K562 (cell line): ENCODE measurements at regions not wholly inside any gene's neighbourhood (a gene's known extent, or its start where the extent isn't known, plus 50 kb on each side); places are given as distances from the start of the nearest gene placed in this dataset.

ENCODE experiments used
- ATAC-seq: fragments of 200-7000 bp; cut with Tn5 transposase; 3 replicates; pipeline ENCODE4 v1.9.1; 2020; ENCODE audit warnings: moderate library complexity
- BruUV-seq: library from RNA; stranded (reverse); fragments of 400-500 nt; replicated peaks from 2 replicates; lab custom pipeline; 2021; lab: Mats Ljungman, UMichigan
- CTCF ChIA-PET: fragments of 300-600 bp; formaldehyde crosslinking; extraction: SDS; loops from one replicate; lab custom pipeline; 2021; ENCODE audit warnings: low intra/inter-chr PET ratio; lab: Yijun Ruan, JAX
- POLR2A ChIA-PET: fragments of 300-600, 350-650 bp; sonication (Branson Sonifier 250); formaldehyde crosslinking; extraction: SDS; loops from one replicate; lab custom pipeline; 2021; ENCODE audit warnings: antibody characterized with exemption, inconsistent platforms; lab: Yijun Ruan, JAX
- DNase-seq, 4 experiments: peaks; one replicate each; pipeline versions ENCODE4 v3.0.0 to v3.0.0-alpha.2; 2011 to 2018; ENCODE audit warnings: low spot score in 3 of 4, mixed read lengths in 3 of 4; ENCODE audit errors: extremely low read depth in 1 of 4
- FAIRE-seq: peaks from 2 replicates; lab custom pipeline; 2011; peaks lifted over from hg19 to GRCh38; lab: Jason Lieb, UNC
- H2AFZ ChIP-seq: 2 replicates; pipeline ENCODE4 v1.6.0; 2011; ENCODE audit warnings: low read depth, low read length, control low read depth, inconsistent platforms
- H3K27ac ChIP-seq: fragments of 200-600 bp; 3 replicates; pipeline ENCODE4 v1.8.0; 2011; ENCODE audit warnings: low read depth, mild to moderate bottlenecking, control low read depth, inconsistent platforms, low read length, moderate library complexity, mixed read lengths; ENCODE audit errors: extremely low read depth
- H3K27me3 ChIP-seq, 2 experiments: fragments of 300-600 bp in 1 of 2; 2 replicates in 1 of 2; 3 replicates in 1 of 2; pipeline versions ENCODE4 v1.6.0 to v1.8.0; 2011; ENCODE audit warnings: inconsistent platforms in 2 of 2, low read length in 2 of 2, mild to moderate bottlenecking in 1 of 2, mixed read lengths in 1 of 2, moderate library complexity in 1 of 2; ENCODE audit not compliant: control insufficient read depth in 2 of 2, insufficient read depth in 2 of 2
- H3K36me3 ChIP-seq: fragments of 300-600 bp; 3 replicates; pipeline ENCODE4 v1.8.0; 2011; ENCODE audit warnings: mild to moderate bottlenecking, low read length, inconsistent platforms; ENCODE audit not compliant: control insufficient read depth, insufficient read depth
- H3K4me1 ChIP-seq, 2 experiments: fragments of 200-600 bp in 1 of 2; replicated peaks in 1 of 2; 2 replicates in 1 of 2; 3 replicates in 1 of 2; pipeline versions ENCODE4 v1.5.1 to v1.8.0; 2011; ENCODE audit warnings: inconsistent platforms in 2 of 2, low read length in 2 of 2, mild to moderate bottlenecking in 1 of 2, mixed read lengths in 1 of 2, moderate library complexity in 1 of 2; ENCODE audit not compliant: control insufficient read depth in 2 of 2, insufficient read depth in 2 of 2
- H3K4me2 ChIP-seq: 2 replicates; pipeline ENCODE4 v1.6.1; 2011; ENCODE audit warnings: low read length, control low read depth, inconsistent platforms, mixed read lengths; ENCODE audit not compliant: insufficient read depth
- H3K4me3 ChIP-seq: fragments of 200-600 bp; sonication (generic), shearing (Covaris generic); 2 replicates; pipeline ENCODE4 v1.5.1; 2016; ENCODE audit warnings: control low read depth, inconsistent platforms
- H3K79me2 ChIP-seq: fragments of 200-600 bp; 3 replicates; pipeline ENCODE4 v1.8.0; 2011; ENCODE audit warnings: low read length, inconsistent platforms; ENCODE audit not compliant: control insufficient read depth, insufficient read depth
- H3K9ac ChIP-seq, 2 experiments: 2 replicates each; pipeline versions ENCODE4 v1.6.0 to v1.6.1; 2011; ENCODE audit warnings: low read depth in 2 of 2, low read length in 2 of 2, control low read depth in 1 of 2, inconsistent platforms in 1 of 2, mild to moderate bottlenecking in 1 of 2, mixed read lengths in 1 of 2; ENCODE audit not compliant: insufficient read depth in 1 of 2
- H3K9me1 ChIP-seq: one replicate; pipeline ENCODE4 v1.6.0; 2011; ENCODE audit warnings: inconsistent platforms, mild to moderate bottlenecking, low read length, moderate library complexity; ENCODE audit not compliant: control insufficient read depth, insufficient read depth
- H3K9me3 ChIP-seq: replicated peaks from 2 replicates; pipeline ENCODE4 v1.5.1; 2011; ENCODE audit warnings: low read depth, low read length, inconsistent platforms; ENCODE audit not compliant: control insufficient read depth, insufficient read depth
- H4K20me1 ChIP-seq: replicated peaks from 2 replicates; pipeline ENCODE4 v1.6.1; 2011; ENCODE audit warnings: low read length, inconsistent platforms, mixed read lengths; ENCODE audit not compliant: control insufficient read depth, insufficient read depth
- BHLHE40 ChIP-seq: IDR thresholded peaks from 2 replicates; pipeline ENCODE4 v1.6.1; 2011; ENCODE audit warnings: low read length, improper control_type of control experiment
- EHMT2 ChIP-seq: fragments of 450-650 bp; IDR thresholded peaks from 2 replicates; pipeline ENCODE4 v1.6.1; 2018; ENCODE audit warnings: antibody characterized with exemption
- FOXA3 ChIP-seq, 2 experiments: fragments of 450-650 bp in 1 of 2; sonication (generic) in 1 of 2; formaldehyde crosslinking; IDR thresholded peaks in 1 of 2; conservative IDR thresholded peaks in 1 of 2; 2 replicates each; pipeline versions ENCODE4 v1.4.0 to v1.8.0; 2020 to 2022; ENCODE audit warnings: mild to moderate bottlenecking in 2 of 2, missing genetic modification reagents in 1 of 2
- HDGF ChIP-seq: fragments of 450-650 bp; IDR thresholded peaks from 2 replicates; pipeline ENCODE4 v1.6.1; 2016
- ZNF124 ChIP-seq: sonication (generic); formaldehyde crosslinking; IDR thresholded peaks from 2 replicates; pipeline ENCODE4 v1.8.1; 2022; ENCODE audit warnings: missing genetic modification reagents
- ZNF24 ChIP-seq: fragments of 450-650 bp; IDR thresholded peaks from 2 replicates; pipeline ENCODE4 v1.6.1; 2016
- ZNF253 ChIP-seq: fragments of 250-450 bp; sonication (Bioruptor Pico); conservative IDR thresholded peaks from 2 replicates; pipeline ENCODE4 v1.6.1; 2021; ENCODE audit warnings: mild to moderate bottlenecking
- ZNF274 ChIP-seq: IDR thresholded peaks from 2 replicates; pipeline ENCODE4 v1.6.1; 2011; ENCODE audit warnings: low read depth, mild to moderate bottlenecking, low read length, moderate library complexity, borderline replicate concordance
- ZNF717 ChIP-seq: fragments of 250-450 bp; sonication (Bioruptor Pico); IDR thresholded peaks from 2 replicates; pipeline ENCODE4 v1.5.0; 2021
- WGBS: fragments of 100-300 bp; shearing (Covaris generic); methylation state at CpG from one replicate; pipeline ENCODE4 v1.1.6; 2016; ENCODE audit warnings: low coverage, mixed read lengths; ENCODE audit not compliant: insufficient coverage; ENCODE audit errors: missing lambda C conversion rate; 5-methylcytosine and 5-hydroxymethylcytosine counted together
- in situ Hi-C: fragments of 300-500 bp; cut with MboI; formaldehyde crosslinking; loops from 4 replicates; pipeline ENCODE4 v1.15.0; 2018; ENCODE audit warnings: inconsistent platforms, mixed read lengths
- intact Hi-C: fragments of 100-400 bp; cut with micrococcal nuclease; formaldehyde crosslinking; loops from 2 replicates; pipeline ENCODE4 v1.14.2; 2022
- TF ChIP-seq, protein P1 (sequence below): fragments of 450-650 bp; formaldehyde crosslinking; IDR thresholded peaks from 2 replicates; pipeline ENCODE4 v1.4.0; 2022; ENCODE audit warnings: mild to moderate bottlenecking, moderate library complexity

- in situ Hi-C loops (no loop called here), intact Hi-C loops (no loop called here)
- ChIA-PET POLR2A (no interaction called here), CTCF (no interaction called here)
- FAIRE-seq (no peak), ATAC-seq (no peak), DNase-seq (no peak)
- H3K36me3 ChIP-seq, result no peaks in the 10 kb centered on the region
- H3K9me1 ChIP-seq, result no peaks in the 10 kb centered on the region
- no peaks in the 10 kb centered on the region for H4K20me1 ChIP-seq
- BruUV-seq, result no TSS peak
- no peak overlapping the region for H2AFZ ChIP-seq
- no peak overlapping the region for H3K4me2 ChIP-seq
- TF ChIP-seq, protein P1, sequence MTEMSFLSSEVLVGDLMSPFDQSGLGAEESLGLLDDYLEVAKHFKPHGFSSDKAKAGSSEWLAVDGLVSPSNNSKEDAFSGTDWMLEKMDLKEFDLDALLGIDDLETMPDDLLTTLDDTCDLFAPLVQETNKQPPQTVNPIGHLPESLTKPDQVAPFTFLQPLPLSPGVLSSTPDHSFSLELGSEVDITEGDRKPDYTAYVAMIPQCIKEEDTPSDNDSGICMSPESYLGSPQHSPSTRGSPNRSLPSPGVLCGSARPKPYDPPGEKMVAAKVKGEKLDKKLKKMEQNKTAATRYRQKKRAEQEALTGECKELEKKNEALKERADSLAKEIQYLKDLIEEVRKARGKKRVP (CRISPR knock-in tag), result no peak
- TF ChIP-seq ZNF274 (no peak), BHLHE40 (no peak), ZNF124 (no peak), ZNF717 (CRISPR knock-in tag) (no peak), ZNF24 (no peak), EHMT2 (no peak), FOXA3 (CRISPR knock-in tag; conservative IDR thresholded peaks at IDR 0.05 in 1 of 2, IDR thresholded peaks at IDR 0.05 in 1 of 2) (no peak), HDGF (no peak), ZNF253 (CRISPR knock-in tag) (no peak)
- H3K27ac ChIP-seq, result no peak overlapping the region
- H3K9me3 ChIP-seq, result no peaks in the 10 kb centered on the region; the same call in 1 of the 2 replicates
- H3K4me3 ChIP-seq, result no peak overlapping the region
- no peaks in the 10 kb centered on the region for H3K4me1 ChIP-seq
- H3K79me2 ChIP-seq, result no peaks in the 10 kb centered on the region
- H3K9ac ChIP-seq, result no peak overlapping the region
- WGBS, result 0% methylated on average over 1 of the region's 1 CpG
- no peaks in the 10 kb centered on the region for H3K27me3 ChIP-seq
Observed at GRCh38 chr18:39772155-39772919, 2182.7 kb upstream of the PIK3C3 start.
